ENCODE measurements at regions not wholly inside any gene's neighbourhood (a gene's known extent, or its start where the extent isn't known, plus 50 kb on each side); places are given as distances from the start of the nearest gene placed in this dataset.
"Not testable (repeated sequence)": the region's sequence is repeated elsewhere in the genome, so short reads cannot be mapped to it uniquely, and the experiment has no call there.

DNA sequence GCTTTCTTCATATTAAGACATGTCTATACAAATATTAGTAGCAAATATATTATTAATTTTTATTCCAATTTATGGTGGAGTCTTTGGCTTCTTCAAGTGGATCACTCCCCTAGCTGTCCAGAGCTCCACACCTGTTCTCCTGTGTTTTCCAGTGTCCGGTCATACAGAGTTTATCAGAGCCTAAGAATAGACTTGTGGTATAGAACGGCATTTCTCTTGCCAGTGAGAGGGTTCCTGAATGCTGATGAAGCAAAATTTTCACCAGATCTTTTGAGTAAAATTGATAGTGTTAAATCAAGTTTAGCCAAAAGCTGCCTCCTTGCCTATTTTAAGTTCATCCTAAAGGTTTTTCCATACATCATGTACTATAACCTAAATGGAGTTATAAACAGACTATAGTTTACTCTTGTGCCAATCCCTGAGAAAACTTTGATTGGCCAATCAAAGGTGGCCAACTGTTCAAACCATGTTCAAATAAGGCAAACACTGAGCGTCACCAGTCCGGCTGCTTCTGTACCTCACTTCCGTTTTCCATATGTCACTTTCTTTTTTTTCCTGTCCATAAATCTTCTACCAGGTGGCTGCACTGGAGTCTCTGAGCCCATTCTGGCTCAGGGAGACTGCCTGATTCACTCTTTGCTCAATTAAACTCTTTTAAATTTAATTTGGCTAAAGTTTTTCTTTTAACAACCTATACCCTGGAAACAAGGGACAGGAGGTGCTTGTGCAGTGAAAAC is 422.7 kb upstream of the FRG2C start:
- not testable (repeated sequence) for DNase-seq

DNA sequence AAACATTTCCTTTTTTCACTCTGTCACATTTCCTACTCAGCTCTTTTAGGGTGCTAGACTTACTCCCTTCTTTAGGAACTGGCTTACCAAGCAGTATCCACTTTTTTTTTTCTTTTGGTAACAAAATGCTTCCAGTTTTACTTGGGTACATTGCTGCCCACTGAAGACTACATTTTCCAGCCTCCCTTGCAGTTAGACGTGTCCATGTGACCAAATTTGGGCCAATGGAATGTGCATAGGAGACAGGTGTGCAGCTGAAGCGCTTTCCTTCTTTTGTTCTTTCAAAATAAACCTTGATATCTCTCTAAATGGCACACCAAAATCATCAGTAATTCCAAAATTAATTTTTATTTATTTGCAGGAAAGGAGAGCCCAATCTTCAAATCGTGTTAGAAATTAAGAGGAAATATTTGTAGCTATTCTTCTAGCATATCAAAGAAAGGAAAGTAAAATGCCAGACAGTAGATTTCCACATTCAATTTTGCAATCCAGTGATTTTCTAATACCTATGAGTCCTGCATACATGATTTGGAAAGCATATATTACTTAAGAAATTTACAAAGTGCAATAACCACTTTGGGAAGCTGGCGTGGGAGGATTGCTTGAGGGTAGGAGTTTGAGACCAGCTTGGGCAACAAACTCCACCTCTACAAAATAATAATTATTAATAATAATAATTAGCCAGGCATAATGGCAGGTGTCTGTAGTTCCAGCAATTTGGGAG is 422.0 kb upstream of the FRG2C start:
- no peak for DNase-seq

GRCh38 chr3:75248974-75249373 is 415.2 kb upstream of the FRG2C start:
- no peak for DNase-seq

GRCh38 chr3:75254685-75255084 is 409.4 kb upstream of the FRG2C start:
- DNase-seq, result no peak

DNA sequence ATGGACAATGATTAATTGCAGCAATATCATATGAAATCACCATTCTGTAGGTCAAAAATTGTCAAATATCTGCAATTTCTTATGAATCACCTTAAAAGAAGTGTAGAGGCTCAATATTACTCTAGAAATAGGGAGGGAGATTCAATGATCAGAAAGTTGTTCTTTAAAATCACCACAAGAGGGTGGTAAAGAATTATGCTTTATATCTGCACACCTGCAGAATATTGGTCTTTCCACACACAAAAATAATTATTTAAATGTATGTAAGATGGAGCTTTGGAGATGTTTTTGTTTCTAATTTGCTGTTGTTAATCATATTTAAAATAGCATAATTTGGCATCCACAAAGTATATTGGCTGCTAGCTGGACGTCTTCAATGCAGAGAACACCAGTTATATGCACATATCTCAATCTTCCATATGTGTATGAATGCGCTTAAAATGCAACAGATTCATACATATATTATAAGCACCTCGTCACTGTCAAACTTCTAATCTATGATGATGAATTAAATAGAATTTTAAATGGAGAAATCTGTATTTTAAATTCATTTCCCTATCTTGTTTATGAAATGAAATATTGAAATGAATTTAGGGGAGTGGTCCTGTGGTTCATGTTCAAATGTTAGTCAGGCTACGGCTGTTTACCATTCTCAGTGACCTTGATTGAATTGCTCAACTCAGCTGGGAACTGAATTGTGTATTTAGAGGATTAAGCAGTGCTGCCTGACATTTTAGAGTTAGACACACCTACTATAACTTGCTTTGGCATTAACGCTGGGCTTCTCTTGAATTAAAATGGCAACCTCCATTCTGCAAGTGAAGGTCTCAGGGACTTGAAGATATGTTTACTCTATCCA is 405.1 kb upstream of the FRG2C start:
- not testable (repeated sequence) for DNase-seq

GRCh38 chr3:75260975-75261374 is 403.2 kb upstream of the FRG2C start:
- DNase-seq, result not testable (repeated sequence)

GRCh38 chr3:75262661-75263060 is 401.5 kb upstream of the FRG2C start:
- DNase-seq, result no peak

DNA sequence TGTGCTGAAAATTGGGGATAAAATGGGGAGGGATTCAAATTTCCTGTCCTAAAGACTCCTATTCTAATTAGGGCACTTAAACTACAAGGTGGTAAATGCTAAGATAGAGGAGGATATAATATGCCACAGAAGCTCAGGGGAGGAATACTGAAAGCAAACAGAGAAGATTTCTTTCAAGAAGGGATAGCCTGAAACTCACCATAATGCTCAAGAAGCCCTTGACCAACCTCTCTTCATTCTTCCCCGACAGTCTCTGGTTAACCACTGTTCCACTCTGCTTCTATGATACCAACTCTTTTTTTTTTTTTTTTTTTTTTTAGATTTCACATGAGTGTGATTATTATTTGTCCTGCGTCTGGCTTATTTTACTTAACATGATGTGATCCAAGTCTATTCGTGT is 398.2 kb upstream of the FRG2C start:
- no peak for DNase-seq

DNA sequence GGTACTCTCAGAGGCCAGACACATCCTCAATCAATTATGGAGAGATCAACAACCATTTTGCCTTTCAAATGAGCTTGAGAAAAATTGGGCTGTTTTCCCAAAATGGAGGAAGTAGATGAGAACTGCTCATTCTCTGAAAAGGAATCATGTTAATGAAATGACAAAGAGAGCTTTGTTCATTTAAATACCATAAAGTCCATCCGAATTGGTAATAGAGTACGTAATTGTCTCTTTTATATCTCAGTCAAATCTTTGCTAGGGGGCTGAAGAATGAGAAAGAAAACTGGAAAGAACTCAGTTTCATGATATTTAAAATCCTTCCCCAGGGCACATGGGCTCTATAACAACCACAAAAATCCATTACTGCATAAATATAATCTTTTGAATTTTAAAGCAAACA is 395.6 kb upstream of the FRG2C start:
- DNase-seq, result not testable (repeated sequence)

GRCh38 chr3:75272237-75272636 is 391.9 kb upstream of the FRG2C start:
- DNase-seq, result not testable (repeated sequence)

DNA sequence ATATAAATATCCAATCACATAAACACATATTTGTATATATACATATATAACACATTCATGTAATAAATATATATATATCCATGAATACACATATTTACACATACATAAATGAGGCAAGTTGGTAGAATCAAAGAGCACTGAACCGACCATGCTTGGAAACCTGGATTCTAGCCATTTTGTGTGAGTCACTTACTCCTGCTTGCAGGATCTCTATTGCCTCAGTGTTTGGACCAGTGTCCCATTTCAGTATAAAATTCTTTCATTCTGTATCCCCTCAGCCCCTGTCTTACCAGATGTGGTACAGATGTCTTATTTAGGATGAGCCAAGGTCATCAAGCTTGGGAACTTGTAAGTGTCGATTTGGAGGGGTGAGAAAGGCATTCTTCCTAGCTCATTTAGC is 391.4 kb upstream of the FRG2C start:
- peak in 1 of 58 donors; percentile 0 for DNase-seq

- not testable (repeated sequence) for DNase-seq
These were observed 378.5 kb upstream of the FRG2C start for GRCh38 chr3:75285531-75286148.

DNA sequence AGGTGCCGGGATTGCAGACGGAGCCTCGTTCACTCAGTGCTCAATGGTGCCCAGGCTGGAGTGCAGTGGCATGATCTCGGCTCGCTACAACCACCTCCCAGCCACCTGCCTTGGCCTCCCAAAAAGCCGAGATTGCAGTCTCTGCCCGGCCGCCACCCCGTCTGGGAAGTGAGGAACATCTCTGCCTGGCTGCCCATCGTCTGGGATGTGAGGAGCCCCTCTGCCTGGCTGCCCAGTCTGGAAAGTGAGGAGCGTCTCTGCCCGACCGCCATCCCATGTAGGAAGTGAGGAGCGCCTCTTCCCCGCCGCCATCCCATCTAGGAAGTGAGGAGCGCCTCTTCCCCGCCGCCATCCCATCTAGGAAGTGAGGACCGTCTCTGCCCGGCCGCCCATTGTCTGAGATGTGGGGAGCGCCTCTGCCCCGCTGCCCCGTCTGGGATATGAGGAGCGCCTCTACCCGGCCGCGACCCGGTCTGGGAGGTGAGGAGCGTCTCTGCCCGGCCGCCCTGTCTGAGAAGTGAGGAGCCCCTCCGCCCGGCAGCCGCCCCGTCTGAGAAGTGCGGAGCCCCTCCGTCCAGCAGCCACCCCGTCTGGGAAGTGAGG is 375.1 kb upstream of the FRG2C start:
- DNase-seq, result not testable (repeated sequence)

DNA sequence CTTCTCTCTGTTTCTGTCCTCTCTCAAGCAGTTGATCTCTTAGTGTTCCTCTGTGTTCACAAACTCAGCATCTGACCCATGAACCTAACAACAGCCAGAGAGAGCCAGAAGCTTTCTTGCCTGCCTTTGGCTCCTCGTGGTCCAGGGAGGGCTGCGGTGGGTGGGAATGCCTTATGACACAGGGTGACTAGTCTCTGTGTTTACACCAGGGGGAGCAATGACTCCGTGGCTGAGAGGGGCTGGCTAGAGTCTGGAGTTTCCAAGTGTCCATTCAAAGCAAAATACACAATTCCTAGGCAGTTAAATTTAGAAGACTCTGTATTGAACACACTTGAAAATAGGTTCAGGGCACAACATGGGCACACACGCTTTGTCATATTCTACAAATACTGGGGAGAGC is 370.0 kb upstream of the FRG2C start:
- DNase-seq, result peak in 33 of 58 donors; percentile 1 to 56 (median 9)

- no peak for DNase-seq
These were observed 369.1 kb upstream of the FRG2C start for GRCh38 chr3:75295013-75295412.

DNA sequence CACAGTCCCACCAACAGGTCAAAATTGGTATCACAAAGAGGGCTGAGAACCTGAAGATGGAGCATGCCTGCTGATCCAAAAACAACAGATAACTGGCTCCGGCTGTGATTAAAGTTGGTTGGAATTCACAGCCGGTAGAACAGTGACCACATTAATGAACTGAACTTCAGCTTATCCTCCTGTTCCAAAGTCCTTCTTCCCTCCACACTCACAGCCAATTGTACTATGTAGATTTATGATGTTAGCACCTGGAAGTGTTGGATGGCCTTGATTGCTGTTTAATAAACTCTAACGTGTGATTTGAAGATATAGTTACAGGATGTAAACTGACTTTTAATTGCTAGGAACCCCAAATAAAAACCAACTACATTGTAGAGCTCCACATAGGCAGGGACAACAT is 367.3 kb upstream of the FRG2C start:
- DNase-seq, result no peak

DNA sequence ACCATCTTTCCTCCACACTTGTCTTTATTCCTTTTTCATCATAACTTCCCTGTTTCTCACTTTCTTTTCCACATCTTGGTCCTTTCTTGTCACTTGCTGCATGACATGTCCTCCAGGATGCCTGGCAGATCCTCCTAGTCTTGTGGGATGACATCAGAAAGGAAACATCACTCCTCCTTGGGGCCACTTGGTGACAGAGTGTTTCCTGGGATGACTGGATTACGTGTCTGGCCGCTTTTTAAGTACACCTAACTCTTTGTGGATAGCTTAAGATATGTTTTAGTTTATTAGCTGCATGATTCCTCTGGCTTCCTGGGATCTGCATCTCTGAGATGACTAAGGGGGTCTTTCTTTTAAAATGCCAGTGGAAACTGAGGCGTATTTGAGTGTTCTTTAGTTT is 363.5 kb upstream of the FRG2C start:
- no peak for DNase-seq

DNA sequence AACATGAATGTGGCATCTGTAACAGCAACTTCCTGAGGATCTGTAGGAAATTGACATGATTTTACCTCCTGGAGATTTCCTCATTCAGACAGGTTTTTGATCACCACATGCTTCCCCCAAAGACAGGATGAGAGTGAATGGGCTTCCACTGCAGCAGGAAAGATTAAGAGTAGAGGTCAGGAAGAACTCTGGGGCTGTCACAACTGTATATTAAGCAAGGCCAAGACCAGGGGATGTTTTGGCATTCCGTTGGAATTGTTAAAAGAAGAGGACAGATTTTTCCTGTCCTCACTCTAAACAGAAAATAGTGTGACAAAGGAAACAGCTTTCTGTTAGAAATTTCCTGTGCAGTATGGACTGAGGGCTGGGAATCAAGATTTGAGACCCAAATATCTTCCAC is 363.1 kb upstream of the FRG2C start:
- DNase-seq, result not testable (repeated sequence)

DNA sequence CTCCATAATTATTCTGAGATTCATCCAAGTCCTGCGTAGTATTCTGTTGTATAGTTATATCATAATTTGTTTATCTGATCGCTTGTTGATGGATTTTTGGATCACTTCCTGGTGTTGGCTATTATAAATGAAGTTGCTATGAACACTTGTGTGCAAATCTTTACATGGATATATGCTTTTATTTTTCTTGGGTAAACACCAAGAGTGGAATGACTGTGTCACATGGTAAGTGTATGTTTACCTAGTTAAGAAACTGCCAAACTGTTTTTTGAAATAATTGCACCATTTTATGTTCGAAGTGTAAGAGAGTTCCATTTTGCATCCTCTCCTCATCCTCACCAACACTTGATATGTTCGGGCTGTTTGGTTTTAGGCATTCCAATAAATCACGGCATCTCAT is 360.4 kb upstream of the FRG2C start:
- DNase-seq, result no peak

DNA sequence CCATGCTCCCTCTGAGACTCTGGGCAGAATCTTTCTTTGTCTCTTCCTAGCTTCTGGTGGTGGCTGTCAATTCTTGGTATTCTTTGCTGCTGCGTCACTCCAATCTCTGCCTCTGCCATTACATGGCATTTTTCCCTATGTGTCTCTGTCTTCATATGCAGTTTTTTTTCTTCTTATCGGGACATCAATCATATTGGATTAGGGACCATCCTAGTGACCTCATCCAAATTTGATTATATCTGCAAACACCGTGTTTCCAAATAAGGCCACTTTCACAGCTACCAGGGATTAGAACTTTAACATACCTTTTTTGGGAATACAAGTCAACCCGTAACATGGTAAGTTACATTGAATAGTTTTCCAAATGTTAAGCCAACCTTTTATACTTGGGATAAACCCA is 358.2 kb upstream of the FRG2C start:
- DNase-seq, result no peak

DNA sequence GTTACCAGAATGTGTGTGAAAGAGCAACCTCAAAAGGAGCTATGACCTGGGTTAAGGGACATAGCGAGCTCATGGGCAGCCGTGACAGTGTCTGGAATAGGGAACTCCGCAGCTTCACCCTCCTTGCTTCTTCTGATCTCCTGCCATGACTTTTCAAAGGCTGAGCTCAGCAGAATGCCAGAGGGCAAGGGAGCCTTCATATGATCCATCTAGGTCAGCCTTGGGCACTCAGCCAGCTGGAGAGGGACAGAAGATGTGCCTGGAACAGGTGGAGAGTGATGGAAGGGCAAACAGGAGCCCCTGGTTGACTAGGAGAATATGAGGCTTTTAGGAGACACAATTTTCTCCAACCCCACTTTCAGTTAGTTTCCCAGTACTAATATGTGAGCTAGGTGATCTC is 352.8 kb upstream of the FRG2C start:
- not testable (repeated sequence) for DNase-seq

All from anterior cingulate cortex (tissue), 58 donors.